ENCODE measurements at regions not wholly inside any gene's neighbourhood (a gene's known extent, or its start where the extent isn't known, plus 50 kb on each side); places are given as distances from the start of the nearest gene placed in this dataset.

DNA sequence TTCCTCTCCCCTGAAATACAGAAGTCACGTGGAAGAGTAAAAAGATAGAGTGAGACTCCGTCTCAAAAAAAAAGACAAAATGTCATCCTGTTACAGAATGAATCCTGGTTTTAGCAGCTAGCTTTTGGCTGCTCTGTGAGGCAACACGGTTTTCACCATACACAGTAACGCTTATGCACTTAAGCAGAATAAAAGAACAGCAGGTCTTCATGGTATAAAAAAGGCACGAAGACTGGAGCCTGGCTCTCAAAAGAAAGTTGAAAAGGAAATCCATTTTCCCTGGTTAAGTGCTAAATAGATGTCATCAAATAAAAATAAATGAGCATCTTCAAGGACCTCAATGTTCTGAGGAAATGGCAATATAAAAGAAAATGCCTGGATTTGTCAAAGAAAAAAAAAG is 444.1 kb downstream of the IPO8 start:
- no TSS peak for BruUV-seq (replicated peaks)
- TF ChIP-seq, protein P1, sequence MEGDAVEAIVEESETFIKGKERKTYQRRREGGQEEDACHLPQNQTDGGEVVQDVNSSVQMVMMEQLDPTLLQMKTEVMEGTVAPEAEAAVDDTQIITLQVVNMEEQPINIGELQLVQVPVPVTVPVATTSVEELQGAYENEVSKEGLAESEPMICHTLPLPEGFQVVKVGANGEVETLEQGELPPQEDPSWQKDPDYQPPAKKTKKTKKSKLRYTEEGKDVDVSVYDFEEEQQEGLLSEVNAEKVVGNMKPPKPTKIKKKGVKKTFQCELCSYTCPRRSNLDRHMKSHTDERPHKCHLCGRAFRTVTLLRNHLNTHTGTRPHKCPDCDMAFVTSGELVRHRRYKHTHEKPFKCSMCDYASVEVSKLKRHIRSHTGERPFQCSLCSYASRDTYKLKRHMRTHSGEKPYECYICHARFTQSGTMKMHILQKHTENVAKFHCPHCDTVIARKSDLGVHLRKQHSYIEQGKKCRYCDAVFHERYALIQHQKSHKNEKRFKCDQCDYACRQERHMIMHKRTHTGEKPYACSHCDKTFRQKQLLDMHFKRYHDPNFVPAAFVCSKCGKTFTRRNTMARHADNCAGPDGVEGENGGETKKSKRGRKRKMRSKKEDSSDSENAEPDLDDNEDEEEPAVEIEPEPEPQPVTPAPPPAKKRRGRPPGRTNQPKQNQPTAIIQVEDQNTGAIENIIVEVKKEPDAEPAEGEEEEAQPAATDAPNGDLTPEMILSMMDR (IDR thresholded peaks at IDR 0.05; ENCODE audit: unreplicated experiment): no peak
- no peaks in the 10 kb centered on the region for H3K27me3 Mint-ChIP-seq (ENCODE audit: insufficient read depth, unreplicated experiment)
- no peak for DNase-seq (ENCODE audit: unreplicated experiment)
- intact Hi-C loops (cut with micrococcal nuclease): no loop called here
- no peaks in the 10 kb centered on the region for H3K4me1 Mint-ChIP-seq (ENCODE audit: insufficient read depth, unreplicated experiment)
- H3K36me3 Mint-ChIP-seq (ENCODE audit: insufficient read depth, unreplicated experiment): no peaks in the 10 kb centered on the region
- POLR2A ChIA-PET: no interaction called here
- H3K9me3 Mint-ChIP-seq (ENCODE audit: unreplicated experiment): no peaks in the 10 kb centered on the region
- CTCF ChIA-PET: interaction anchor here (0.9 kb wide), 1 partner anchor 16 kb away, joined by 5 read pairs; no protein-coding TSS in a partner anchor
- no peak overlapping the region for H3K27ac Mint-ChIP-seq (ENCODE audit: low read depth, unreplicated experiment)
- H3K4me3 Mint-ChIP-seq (ENCODE audit: unreplicated experiment): no peak overlapping the region

DNA sequence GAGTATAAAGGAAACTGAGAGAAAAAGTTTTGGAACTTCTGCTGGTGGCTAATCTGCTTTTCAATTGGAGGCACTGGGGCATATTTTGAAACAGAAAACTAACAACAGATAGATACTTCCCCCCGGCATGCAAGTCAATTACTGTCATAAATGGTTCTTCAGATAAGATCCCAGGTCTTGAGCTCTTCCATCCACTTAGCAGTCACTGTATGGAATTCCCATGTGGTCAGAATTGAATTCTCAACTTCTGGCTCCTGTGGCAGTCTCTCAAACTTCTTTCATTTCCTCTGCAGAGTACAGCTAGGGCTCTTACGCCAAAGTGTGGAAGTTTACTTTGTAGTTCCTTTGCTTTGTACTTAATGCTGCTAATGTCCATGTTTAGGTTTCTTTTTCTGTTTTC is 452.2 kb downstream of the IPO8 start:
- Mint-ChIP-seq H3K4me3 (ENCODE audit: unreplicated experiment) (no peak overlapping the region), H3K27ac (ENCODE audit: low read depth, unreplicated experiment) (no peak overlapping the region), H3K36me3 (ENCODE audit: insufficient read depth, unreplicated experiment) (no peaks in the 10 kb centered on the region), H3K9me3 (ENCODE audit: unreplicated experiment) (no peaks in the 10 kb centered on the region), H3K4me1 (ENCODE audit: insufficient read depth, unreplicated experiment) (no peaks in the 10 kb centered on the region), H3K27me3 (ENCODE audit: insufficient read depth, unreplicated experiment) (no peaks in the 10 kb centered on the region)
- ChIA-PET CTCF (no interaction called here), POLR2A (no interaction called here)
- BruUV-seq (replicated peaks): no TSS peak
- TF ChIP-seq, protein P1 (IDR thresholded peaks at IDR 0.05; ENCODE audit: unreplicated experiment): no peak
- intact Hi-C loops (cut with micrococcal nuclease): no loop called here
- no peak for DNase-seq (ENCODE audit: unreplicated experiment)

DNA sequence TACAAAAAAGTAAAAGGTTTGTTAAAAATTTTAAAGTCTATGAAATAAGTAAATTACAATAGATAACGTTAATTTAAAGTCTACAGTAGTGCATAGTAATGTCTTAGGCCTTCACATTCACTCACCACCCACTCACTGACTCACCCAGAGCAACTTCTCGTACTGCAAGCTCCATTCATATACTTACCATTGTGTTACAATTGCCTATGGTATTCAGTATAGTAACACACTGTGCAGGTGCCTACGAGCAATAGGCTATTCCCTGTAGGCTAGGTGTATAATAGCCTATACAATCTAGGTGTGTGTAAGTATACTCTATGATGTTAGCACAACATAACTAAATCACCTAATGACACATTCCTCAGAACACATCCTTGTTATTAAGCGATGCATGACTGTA is 435.3 kb upstream of the TMTC1 start:
- no peaks in the 10 kb centered on the region for H3K9me3 Mint-ChIP-seq (ENCODE audit: unreplicated experiment)
- BruUV-seq (replicated peaks): no TSS peak
- no peak overlapping the region for H3K4me3 Mint-ChIP-seq (ENCODE audit: unreplicated experiment)
- H3K27me3 Mint-ChIP-seq (ENCODE audit: insufficient read depth, unreplicated experiment): no peaks in the 10 kb centered on the region
- POLR2A ChIA-PET: no interaction called here
- intact Hi-C loops (cut with micrococcal nuclease): no loop called here
- no peaks in the 10 kb centered on the region for H3K36me3 Mint-ChIP-seq (ENCODE audit: insufficient read depth, unreplicated experiment)
- peak; percentile 18 for DNase-seq (ENCODE audit: unreplicated experiment)
- H3K4me1 Mint-ChIP-seq (ENCODE audit: insufficient read depth, unreplicated experiment): no peaks in the 10 kb centered on the region
- TF ChIP-seq, protein P1 (IDR thresholded peaks at IDR 0.05; ENCODE audit: unreplicated experiment): no peak
- H3K27ac Mint-ChIP-seq (ENCODE audit: low read depth, unreplicated experiment): no peak overlapping the region
- CTCF ChIA-PET: no interaction called here

DNA sequence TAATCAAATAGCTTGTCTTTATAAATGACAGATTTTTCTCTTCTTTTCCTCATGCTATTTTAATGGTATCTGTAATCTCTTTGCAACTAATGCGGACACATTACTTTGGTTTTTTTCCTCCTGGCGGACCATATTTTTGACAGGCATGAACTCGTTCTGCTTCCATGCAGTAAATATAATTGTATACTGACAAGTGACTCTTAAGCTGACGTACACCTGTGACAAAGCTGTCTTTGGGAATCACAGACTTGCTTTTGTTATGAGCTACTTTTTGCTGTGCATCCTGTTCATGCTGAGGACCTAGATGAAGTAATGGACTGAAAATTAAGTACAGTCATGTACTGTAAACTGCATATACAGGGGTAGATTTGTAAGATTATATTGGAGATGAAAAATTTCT is 434.3 kb upstream of the TMTC1 start:
- no TSS peak for BruUV-seq (replicated peaks)
- ChIA-PET CTCF (no interaction called here), POLR2A (interaction anchor here (0.6 kb wide), 1 partner anchor 1127 kb away, joined by 3 read pairs; no protein-coding TSS in a partner anchor)
- Mint-ChIP-seq H3K9me3 (ENCODE audit: unreplicated experiment) (no peaks in the 10 kb centered on the region), H3K27me3 (ENCODE audit: insufficient read depth, unreplicated experiment) (no peaks in the 10 kb centered on the region), H3K36me3 (ENCODE audit: insufficient read depth, unreplicated experiment) (no peaks in the 10 kb centered on the region), H3K27ac (ENCODE audit: low read depth, unreplicated experiment) (no peak overlapping the region), H3K4me3 (ENCODE audit: unreplicated experiment) (no peak overlapping the region), H3K4me1 (ENCODE audit: insufficient read depth, unreplicated experiment) (no peaks in the 10 kb centered on the region)
- no peak for DNase-seq (ENCODE audit: unreplicated experiment)
- intact Hi-C loops (cut with micrococcal nuclease): no loop called here
- TF ChIP-seq, protein P1 (IDR thresholded peaks at IDR 0.05; ENCODE audit: unreplicated experiment): no peak

Measured in MCF 10A (cell line).